ENCODE measurements at regions not wholly inside any gene's neighbourhood (a gene's known extent, or its start where the extent isn't known, plus 50 kb on each side); places are given as distances from the start of the nearest gene placed in this dataset.

GRCh38 chr9:108793573-108793972, 62.2 kb downstream of the ACTL7B start:
- TF ChIP-seq, protein P1, sequence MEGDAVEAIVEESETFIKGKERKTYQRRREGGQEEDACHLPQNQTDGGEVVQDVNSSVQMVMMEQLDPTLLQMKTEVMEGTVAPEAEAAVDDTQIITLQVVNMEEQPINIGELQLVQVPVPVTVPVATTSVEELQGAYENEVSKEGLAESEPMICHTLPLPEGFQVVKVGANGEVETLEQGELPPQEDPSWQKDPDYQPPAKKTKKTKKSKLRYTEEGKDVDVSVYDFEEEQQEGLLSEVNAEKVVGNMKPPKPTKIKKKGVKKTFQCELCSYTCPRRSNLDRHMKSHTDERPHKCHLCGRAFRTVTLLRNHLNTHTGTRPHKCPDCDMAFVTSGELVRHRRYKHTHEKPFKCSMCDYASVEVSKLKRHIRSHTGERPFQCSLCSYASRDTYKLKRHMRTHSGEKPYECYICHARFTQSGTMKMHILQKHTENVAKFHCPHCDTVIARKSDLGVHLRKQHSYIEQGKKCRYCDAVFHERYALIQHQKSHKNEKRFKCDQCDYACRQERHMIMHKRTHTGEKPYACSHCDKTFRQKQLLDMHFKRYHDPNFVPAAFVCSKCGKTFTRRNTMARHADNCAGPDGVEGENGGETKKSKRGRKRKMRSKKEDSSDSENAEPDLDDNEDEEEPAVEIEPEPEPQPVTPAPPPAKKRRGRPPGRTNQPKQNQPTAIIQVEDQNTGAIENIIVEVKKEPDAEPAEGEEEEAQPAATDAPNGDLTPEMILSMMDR (IDR thresholded peaks at IDR 0.05), result no peak
- TF ChIP-seq POLR2AphosphoS5 (IDR thresholded peaks at IDR 0.05), result no peak
- TF ChIP-seq EP300 (IDR thresholded peaks at IDR 0.05), result no peak
